ENCODE measurements at regions not wholly inside any gene's neighbourhood (a gene's known extent, or its start where the extent isn't known, plus 50 kb on each side); places are given as distances from the start of the nearest gene placed in this dataset.

- TF ChIP-seq POLR2AphosphoS5 (IDR thresholded peaks at IDR 0.05; ENCODE audit: borderline replicate concordance, low read depth, low read length): no peak
- TF ChIP-seq EZH2 (IDR thresholded peaks at IDR 0.05): no peak
Observed at GRCh38 chr5:133799571-133800237, 168.7 kb downstream of the C5orf15 start.
